ENCODE measurements at regions not wholly inside any gene's neighbourhood (a gene's known extent, or its start where the extent isn't known, plus 50 kb on each side); places are given as distances from the start of the nearest gene placed in this dataset.
"Not testable (repeated sequence)": the region's sequence is repeated elsewhere in the genome, so short reads cannot be mapped to it uniquely, and the experiment has no call there.

DNA sequence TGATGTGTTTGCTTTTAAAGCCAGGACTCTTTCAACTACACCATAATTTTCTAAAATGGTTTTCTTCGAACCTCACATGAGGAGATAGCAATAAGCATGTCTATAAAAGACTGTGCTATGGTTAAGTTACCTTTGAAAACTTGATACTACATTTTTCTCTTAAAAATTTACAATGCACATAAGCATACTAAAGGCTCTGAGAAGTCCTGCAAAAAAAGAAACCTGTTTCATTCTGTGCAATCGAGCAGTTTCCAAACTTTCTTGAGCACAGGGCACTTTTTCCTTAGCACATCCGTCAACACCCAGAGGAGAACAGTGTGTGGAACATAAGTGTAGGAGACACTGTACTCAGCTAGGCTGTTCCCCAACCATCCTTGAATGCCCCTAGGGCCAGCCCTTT, 144.1 kb upstream of the ARHGAP20 start:
- no peaks in the 10 kb centered on the region for H3K9me3 Mint-ChIP-seq
- intact Hi-C loops (cut with micrococcal nuclease), result no loop called here
- DNase-seq (ENCODE audit: low spot score), result no peak
- H3K27me3 Mint-ChIP-seq (ENCODE audit: insufficient read depth), result no peaks in the 10 kb centered on the region
- H3K36me3 Mint-ChIP-seq (ENCODE audit: low read depth), result no peaks in the 10 kb centered on the region
- H3K27ac Mint-ChIP-seq, result no peak overlapping the region
- H3K4me1 Mint-ChIP-seq (ENCODE audit: low read depth), result no peaks in the 10 kb centered on the region
- no peak overlapping the region for H3K4me3 Mint-ChIP-seq

DNA sequence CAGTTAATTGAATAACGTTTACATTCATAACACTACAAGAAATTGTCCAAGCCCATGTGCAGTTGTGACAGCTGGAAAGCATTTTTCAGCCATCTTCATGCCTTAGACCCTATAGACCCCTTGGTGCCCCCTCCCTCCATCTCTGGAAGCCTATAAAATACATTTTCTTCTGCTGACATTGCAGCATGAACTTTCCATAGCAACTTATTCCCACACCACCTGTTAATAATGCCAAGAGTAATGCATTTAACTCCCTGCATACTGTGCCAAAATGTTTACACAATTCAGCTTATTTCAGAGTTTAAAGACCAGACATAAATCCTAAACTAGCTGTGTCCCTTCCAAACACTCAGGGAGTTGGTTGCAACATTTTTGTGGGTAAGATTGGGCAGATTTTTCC, 143.0 kb upstream of the ARHGAP20 start:
- no peak for DNase-seq (ENCODE audit: low spot score)
- intact Hi-C loops (cut with micrococcal nuclease), result no loop called here
- Mint-ChIP-seq H3K27ac (no peak overlapping the region), H3K27me3 (ENCODE audit: insufficient read depth) (no peaks in the 10 kb centered on the region), H3K4me3 (no peak overlapping the region), H3K4me1 (ENCODE audit: low read depth) (no peaks in the 10 kb centered on the region), H3K9me3 (no peaks in the 10 kb centered on the region), H3K36me3 (ENCODE audit: low read depth) (no peaks in the 10 kb centered on the region)

DNA sequence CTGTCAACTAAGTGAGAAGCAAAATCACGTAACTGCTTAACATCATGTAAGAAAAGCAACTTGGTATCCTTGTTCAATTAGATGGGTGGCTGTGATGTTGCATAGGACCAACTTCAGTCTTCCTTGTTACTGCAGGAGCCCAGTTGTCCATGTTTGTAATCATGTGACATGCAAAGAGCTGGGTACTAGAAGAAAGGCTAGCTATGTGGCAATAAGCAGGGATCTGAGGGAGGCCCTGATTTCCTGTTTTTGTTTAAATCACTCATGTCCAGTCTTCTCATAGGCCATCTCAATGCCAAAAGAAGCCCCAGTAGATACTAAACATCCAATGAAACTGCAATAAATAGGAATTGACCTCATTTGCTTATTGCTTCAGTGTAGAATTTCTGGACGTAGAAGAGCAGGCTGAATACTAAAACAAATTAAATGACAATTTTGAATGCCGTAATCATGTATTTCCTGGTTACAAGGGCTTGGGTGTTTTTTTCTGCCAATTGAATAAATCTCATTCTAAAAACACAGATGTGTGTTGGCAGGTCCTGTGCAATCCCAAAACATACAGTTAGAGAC, 140.8 kb upstream of the ARHGAP20 start:
- Mint-ChIP-seq H3K4me3 (no peak overlapping the region), H3K36me3 (ENCODE audit: low read depth) (no peaks in the 10 kb centered on the region), H3K27me3 (ENCODE audit: insufficient read depth) (peaks cover 1% of the 10 kb centered on the region), H3K27ac (no peak overlapping the region), H3K9me3 (no peaks in the 10 kb centered on the region), H3K4me1 (ENCODE audit: low read depth) (no peaks in the 10 kb centered on the region)
- DNase-seq (ENCODE audit: low spot score), result no peak
- intact Hi-C loops (cut with micrococcal nuclease), result no loop called here

DNA sequence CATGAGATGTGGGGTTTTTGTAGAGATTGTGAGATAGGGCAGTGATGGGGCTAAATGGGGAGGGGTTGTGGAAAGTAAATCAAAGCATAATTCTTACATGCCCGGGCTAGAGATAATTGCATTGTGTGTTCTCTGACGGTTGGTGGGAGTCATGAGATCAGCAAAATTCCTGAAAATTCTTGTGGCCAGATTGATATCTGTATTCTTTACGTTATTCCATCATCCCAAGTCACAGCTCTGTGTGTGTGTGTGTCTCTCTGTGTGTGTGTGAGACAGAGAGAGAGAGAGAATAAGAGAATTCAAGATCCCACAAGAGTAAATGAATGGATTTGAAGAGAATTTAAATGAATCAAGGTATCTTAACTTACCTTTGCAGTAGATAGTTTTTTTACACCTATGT, 138.6 kb upstream of the ARHGAP20 start:
- Mint-ChIP-seq H3K4me1 (ENCODE audit: low read depth) (no peaks in the 10 kb centered on the region), H3K27ac (no peak overlapping the region), H3K36me3 (ENCODE audit: low read depth) (no peaks in the 10 kb centered on the region), H3K4me3 (no peak overlapping the region), H3K9me3 (no peaks in the 10 kb centered on the region), H3K27me3 (ENCODE audit: insufficient read depth) (peaks cover 5% of the 10 kb centered on the region)
- intact Hi-C loops (cut with micrococcal nuclease), result no loop called here
- DNase-seq (ENCODE audit: low spot score), result no peak

DNA sequence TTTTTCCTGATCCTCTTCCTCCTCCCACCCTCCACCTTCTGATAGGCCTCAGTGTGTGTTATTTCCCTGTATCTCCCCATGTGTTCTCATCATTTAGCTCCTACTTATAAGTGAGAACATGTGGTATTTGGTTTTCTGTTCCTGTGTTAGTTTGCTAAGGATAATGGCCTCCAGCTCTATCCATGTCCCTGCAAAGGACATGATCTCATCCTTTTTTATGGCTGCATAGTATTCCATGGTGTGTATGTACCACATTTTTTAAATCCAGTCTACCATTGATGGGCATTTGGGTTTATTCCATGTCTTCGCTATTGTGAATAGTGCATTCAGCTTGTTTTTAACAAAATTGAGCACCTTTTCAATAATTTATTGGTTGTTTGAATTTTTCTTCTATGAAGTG, 130.8 kb upstream of the ARHGAP20 start:
- DNase-seq (ENCODE audit: low spot score); intact Hi-C loops (cut with micrococcal nuclease); H3K4me1 Mint-ChIP-seq (ENCODE audit: low read depth); H3K36me3 Mint-ChIP-seq (ENCODE audit: low read depth); H3K27ac Mint-ChIP-seq; H3K4me3 Mint-ChIP-seq; H3K27me3 Mint-ChIP-seq (ENCODE audit: insufficient read depth): not testable (repeated sequence)
- H3K9me3 Mint-ChIP-seq, result peaks cover 14% of the 10 kb centered on the region

DNA sequence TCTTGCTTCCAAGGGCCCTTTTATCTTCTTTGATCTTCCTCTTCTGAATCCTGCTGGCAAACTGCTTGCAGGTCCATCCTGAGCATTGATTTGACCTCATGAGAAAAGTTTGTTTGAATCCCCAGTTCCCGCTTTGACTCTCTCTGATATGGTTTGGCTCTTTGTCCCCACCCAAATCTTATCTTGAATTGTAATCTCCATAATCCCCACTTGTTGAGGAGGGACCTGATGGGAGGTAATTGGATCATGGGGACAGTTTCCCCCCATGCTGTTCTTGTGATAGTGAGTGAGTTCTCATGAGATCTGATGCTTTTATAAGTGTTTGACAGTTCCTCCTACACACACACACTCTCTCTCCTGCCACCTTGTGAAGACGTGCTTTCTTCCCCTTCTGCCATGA, 126.6 kb upstream of the ARHGAP20 start:
- Mint-ChIP-seq H3K4me1 (ENCODE audit: low read depth) (no peaks in the 10 kb centered on the region), H3K27me3 (ENCODE audit: insufficient read depth) (peaks cover 4% of the 10 kb centered on the region), H3K27ac (no peak overlapping the region), H3K9me3 (peaks cover 8% of the 10 kb centered on the region), H3K36me3 (ENCODE audit: low read depth) (no peaks in the 10 kb centered on the region), H3K4me3 (no peak overlapping the region)
- DNase-seq (ENCODE audit: low spot score), result no peak
- intact Hi-C loops (cut with micrococcal nuclease), result no loop called here

DNA sequence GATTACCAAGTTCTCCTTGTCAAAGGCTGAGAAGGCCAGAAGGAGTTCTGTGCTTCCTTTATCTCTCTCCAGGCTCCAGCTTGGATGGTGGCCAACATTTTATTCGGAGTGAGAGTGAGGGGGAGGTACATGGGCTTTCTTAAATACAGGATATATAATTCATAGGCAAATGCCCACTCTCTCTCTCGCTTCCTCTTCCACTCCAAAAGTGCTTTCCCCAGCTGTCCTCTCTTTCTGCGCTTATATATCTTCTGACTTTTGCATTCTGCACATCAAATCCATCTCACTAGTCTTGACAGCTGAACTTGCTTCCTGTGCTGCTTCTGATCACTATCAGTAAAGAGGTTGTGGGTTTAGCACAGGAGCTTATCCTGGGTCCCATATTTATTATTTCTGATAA, 125.4 kb upstream of the ARHGAP20 start:
- Mint-ChIP-seq H3K36me3 (ENCODE audit: low read depth) (no peaks in the 10 kb centered on the region), H3K4me1 (ENCODE audit: low read depth) (peaks cover 6% of the 10 kb centered on the region)

DNA sequence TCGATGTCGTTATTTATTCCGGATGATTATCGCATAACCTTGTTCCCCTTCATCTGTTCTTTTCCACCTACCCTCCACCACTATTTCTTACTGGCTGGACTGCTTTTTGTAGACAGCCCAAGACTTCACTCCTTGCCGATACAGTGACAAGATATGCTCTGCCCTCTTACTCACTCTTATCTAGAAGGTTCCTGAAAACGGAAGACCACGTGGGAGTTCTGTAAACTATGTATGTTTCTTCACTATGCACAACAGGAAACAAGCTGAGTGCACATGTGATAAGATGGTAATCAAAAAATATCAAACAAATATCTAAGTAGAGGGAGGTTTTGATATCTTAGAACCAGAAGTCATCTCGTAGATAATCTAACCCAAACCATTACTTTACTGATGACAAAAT, 122.9 kb upstream of the ARHGAP20 start:
- H3K4me3 Mint-ChIP-seq, result no peak overlapping the region
- no peak for DNase-seq (ENCODE audit: low spot score)
- intact Hi-C loops (cut with micrococcal nuclease), result no loop called here
- H3K36me3 Mint-ChIP-seq (ENCODE audit: low read depth), result no peaks in the 10 kb centered on the region
- no peaks in the 10 kb centered on the region for H3K9me3 Mint-ChIP-seq
- H3K27ac Mint-ChIP-seq, result no peak overlapping the region
- H3K4me1 Mint-ChIP-seq (ENCODE audit: low read depth), result peaks cover 12% of the 10 kb centered on the region
- peaks cover 4% of the 10 kb centered on the region for H3K27me3 Mint-ChIP-seq (ENCODE audit: insufficient read depth)

More for the DNA sequence above, 125.4 kb upstream of the ARHGAP20 start:
- Mint-ChIP-seq H3K4me3 (no peak overlapping the region), H3K27me3 (ENCODE audit: insufficient read depth) (peaks cover 4% of the 10 kb centered on the region), H3K9me3 (peaks cover 7% of the 10 kb centered on the region), H3K27ac (no peak overlapping the region)
- DNase-seq (ENCODE audit: low spot score), result no peak
- intact Hi-C loops (cut with micrococcal nuclease), result no loop called here

DNA sequence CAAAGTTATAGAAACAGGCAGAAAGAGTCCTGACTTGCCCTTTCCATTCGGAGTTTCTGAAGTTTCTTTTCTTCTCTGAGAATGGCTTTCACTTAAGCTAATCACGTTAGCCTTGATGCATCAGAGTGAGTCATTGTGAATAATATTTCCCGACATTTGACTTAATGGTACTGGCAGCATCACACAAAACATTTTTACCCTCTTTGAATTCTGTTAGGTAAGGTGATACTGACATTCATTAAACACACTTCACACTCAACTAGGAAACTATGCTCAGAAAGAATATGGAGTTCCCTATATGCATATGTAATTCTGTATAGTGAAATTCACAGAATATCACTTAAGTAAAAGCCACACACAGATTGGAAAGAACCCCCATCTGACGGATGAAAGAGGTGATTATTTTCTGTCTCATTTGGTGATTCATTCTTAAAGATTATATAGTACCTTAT, 120.8 kb upstream of the ARHGAP20 start:
- H3K4me3 Mint-ChIP-seq, result no peak overlapping the region
- DNase-seq (ENCODE audit: low spot score), result no peak
- no peak overlapping the region for H3K27ac Mint-ChIP-seq
- peaks cover 12% of the 10 kb centered on the region for H3K4me1 Mint-ChIP-seq (ENCODE audit: low read depth)
- H3K36me3 Mint-ChIP-seq (ENCODE audit: low read depth), result no peaks in the 10 kb centered on the region
- no peaks in the 10 kb centered on the region for H3K27me3 Mint-ChIP-seq (ENCODE audit: insufficient read depth)
- no peaks in the 10 kb centered on the region for H3K9me3 Mint-ChIP-seq
- intact Hi-C loops (cut with micrococcal nuclease), result no loop called here

DNA sequence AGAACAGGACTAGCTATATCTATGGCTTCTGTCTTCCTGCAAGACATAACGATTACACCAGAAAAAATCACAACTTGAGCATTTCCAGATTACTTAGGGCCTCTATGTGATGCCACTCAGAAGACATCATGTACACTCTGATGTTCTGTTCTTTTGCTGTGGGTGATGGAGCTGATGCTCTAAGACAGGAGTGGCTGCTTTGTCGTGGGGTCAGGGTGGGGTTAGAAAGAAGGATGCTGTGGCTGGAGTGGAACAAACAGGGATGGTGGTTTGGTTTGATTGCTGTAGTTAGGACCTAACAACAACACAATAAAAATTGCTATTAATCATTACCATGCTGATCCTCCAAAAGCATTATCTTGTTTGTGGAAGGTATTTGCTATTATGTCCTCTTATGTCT, 120.3 kb upstream of the ARHGAP20 start:
- no peak for DNase-seq (ENCODE audit: low spot score)
- Mint-ChIP-seq H3K27me3 (ENCODE audit: insufficient read depth) (no peaks in the 10 kb centered on the region), H3K4me1 (ENCODE audit: low read depth) (peaks cover 12% of the 10 kb centered on the region), H3K9me3 (no peaks in the 10 kb centered on the region), H3K27ac (no peak overlapping the region), H3K36me3 (ENCODE audit: low read depth) (no peaks in the 10 kb centered on the region), H3K4me3 (no peak overlapping the region)
- intact Hi-C loops (cut with micrococcal nuclease), result no loop called here

DNA sequence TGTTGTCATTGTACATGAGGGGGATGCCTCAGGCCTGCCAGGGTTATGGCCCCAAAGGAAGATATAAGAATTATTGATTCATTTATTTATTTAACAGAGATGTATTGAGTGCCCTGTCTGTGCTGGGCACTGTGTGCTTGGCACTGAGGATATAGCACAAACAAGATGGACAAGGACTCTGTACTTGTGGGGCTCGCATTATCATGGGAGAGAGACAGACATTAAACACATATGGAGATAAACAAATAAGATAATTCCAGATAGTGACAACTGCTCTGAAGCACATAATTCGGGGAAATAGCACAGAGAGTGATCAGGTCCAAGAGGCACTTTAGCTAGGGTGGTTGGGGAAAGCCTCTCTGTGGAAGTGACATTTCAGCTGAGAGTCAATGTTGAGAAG, 119.8 kb upstream of the ARHGAP20 start:
- no peak for DNase-seq (ENCODE audit: low spot score)
- Mint-ChIP-seq H3K4me1 (ENCODE audit: low read depth) (peaks cover 12% of the 10 kb centered on the region), H3K27ac (no peak overlapping the region), H3K4me3 (no peak overlapping the region), H3K9me3 (no peaks in the 10 kb centered on the region), H3K36me3 (ENCODE audit: low read depth) (no peaks in the 10 kb centered on the region), H3K27me3 (ENCODE audit: insufficient read depth) (no peaks in the 10 kb centered on the region)
- intact Hi-C loops (cut with micrococcal nuclease), result no loop called here

DNA sequence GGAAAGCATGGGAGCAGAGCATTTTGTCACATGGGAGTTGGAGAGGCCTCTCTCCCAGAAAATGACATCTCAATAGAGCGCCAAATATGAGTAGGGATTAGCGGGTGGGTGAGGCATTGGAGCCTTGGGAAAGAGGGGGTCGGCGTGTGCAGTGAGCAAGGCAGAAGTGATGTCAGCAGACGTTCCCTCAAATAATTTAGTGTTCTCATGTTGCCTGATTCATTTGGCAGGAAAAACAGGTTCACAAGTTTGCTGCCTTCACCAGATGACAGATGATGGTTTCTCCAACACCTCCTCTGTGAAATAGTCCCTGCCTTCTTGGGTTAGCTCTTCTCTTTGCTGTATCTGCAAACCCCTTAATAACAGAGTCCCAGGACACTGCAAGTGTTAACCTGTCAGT, 118.5 kb upstream of the ARHGAP20 start:
- intact Hi-C loops (cut with micrococcal nuclease), result no loop called here
- peaks cover 12% of the 10 kb centered on the region for H3K4me1 Mint-ChIP-seq (ENCODE audit: low read depth)
- no peaks in the 10 kb centered on the region for H3K9me3 Mint-ChIP-seq
- H3K27ac Mint-ChIP-seq, result no peak overlapping the region
- no peak for DNase-seq (ENCODE audit: low spot score)
- no peaks in the 10 kb centered on the region for H3K36me3 Mint-ChIP-seq (ENCODE audit: low read depth)
- no peak overlapping the region for H3K4me3 Mint-ChIP-seq
- H3K27me3 Mint-ChIP-seq (ENCODE audit: insufficient read depth), result no peaks in the 10 kb centered on the region

DNA sequence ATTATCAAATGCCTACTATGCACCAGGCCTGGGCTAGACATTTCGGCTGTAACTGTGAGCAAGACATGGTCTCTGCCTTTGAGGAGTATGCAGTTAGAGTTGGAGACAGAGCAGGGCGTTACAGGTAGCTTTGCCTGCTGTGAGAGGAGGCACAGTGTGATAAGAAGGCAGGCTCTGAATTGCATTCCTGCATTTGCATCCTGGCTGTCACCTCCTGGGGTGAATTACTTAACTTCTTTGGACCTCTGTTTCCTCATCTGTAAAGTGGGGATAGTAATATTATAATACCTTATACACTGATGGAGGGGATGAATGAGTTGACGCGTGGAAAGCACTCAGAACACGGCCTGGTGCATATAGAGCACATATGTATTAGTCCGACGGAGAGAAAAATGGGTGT, 118.1 kb upstream of the ARHGAP20 start:
- Mint-ChIP-seq H3K27ac (no peak overlapping the region), H3K4me3 (no peak overlapping the region), H3K27me3 (ENCODE audit: insufficient read depth) (no peaks in the 10 kb centered on the region), H3K9me3 (no peaks in the 10 kb centered on the region), H3K4me1 (ENCODE audit: low read depth) (peaks cover 12% of the 10 kb centered on the region), H3K36me3 (ENCODE audit: low read depth) (no peaks in the 10 kb centered on the region)
- no peak for DNase-seq (ENCODE audit: low spot score)
- intact Hi-C loops (cut with micrococcal nuclease), result no loop called here

DNA sequence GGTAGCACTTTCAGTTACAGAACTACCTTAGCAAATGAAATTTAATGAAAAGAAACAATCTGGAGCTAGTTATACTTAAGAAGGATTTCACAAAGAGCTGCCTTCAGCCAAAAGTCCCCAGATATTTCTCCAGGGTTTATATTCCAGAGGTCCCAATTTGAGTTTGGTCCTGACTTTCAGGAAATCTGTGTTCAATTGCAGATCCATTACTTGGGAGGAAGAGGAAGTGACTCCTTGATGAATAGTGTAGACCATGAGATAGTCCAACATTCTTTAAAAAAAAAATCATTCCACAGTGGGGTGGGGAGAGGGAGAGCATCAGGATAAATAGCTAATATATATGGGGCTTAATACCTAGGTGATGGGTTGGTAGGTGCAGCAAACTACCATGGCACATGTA, 117.6 kb upstream of the ARHGAP20 start:
- no peaks in the 10 kb centered on the region for H3K36me3 Mint-ChIP-seq (ENCODE audit: low read depth)
- no peak overlapping the region for H3K27ac Mint-ChIP-seq
- no peak for DNase-seq (ENCODE audit: low spot score)
- intact Hi-C loops (cut with micrococcal nuclease), result no loop called here
- no peaks in the 10 kb centered on the region for H3K9me3 Mint-ChIP-seq
- peaks cover 12% of the 10 kb centered on the region for H3K4me1 Mint-ChIP-seq (ENCODE audit: low read depth)
- H3K27me3 Mint-ChIP-seq (ENCODE audit: insufficient read depth), result no peaks in the 10 kb centered on the region
- no peak overlapping the region for H3K4me3 Mint-ChIP-seq

Measured in activated T-helper 1 cell treated with anti-CD3 and anti-CD28 coated beads, Interleukin-12 subunit alpha, Interleukin-12 subunit beta, Interleukin-2, Interleukin-4 antibody, amounts not matched to agents 30 ng/mL and 10 ng/mL and 1 ng/mL, durations not matched to agents 14 hours and 24 hours and 36 hours (primary cell).